HEK293 (cell line): ENCODE measurements at regions not wholly inside any gene's neighbourhood (a gene's known extent, or its start where the extent isn't known, plus 50 kb on each side); places are given as distances from the start of the nearest gene placed in this dataset.

Source experiments
- CTCF ChIP-seq: fragments of 450-650 bp; formaldehyde crosslinking; IDR thresholded peaks from 2 replicates; pipeline ENCODE4 v1.5.1; 2016; ENCODE audit warnings: missing biosample characterization, missing genetic modification characterization
- KLF16 ChIP-seq: fragments of 450-650 bp; formaldehyde crosslinking; IDR thresholded peaks from 2 replicates; pipeline ENCODE4 v1.5.1; 2017; ENCODE audit warnings: missing biosample characterization, missing genetic modification characterization
- KLF7 ChIP-seq: fragments of 450-650 bp; formaldehyde crosslinking; IDR thresholded peaks from 2 replicates; pipeline ENCODE4 v1.5.1; 2016; ENCODE audit warnings: missing biosample characterization, missing genetic modification characterization, borderline replicate concordance
- PBX3 ChIP-seq: sonication (generic); formaldehyde crosslinking; IDR thresholded peaks from 2 replicates; pipeline ENCODE4 v1.8.1; 2022; ENCODE audit warnings: mild to moderate bottlenecking, moderate library complexity, missing genetic modification reagents
- PRDM4 ChIP-seq: fragments of 450-650 bp; formaldehyde crosslinking; IDR thresholded peaks from 2 replicates; pipeline ENCODE4 v1.5.1; 2017; ENCODE audit warnings: missing biosample characterization, missing genetic modification characterization
- REPIN1 ChIP-seq: fragments of 450-650 bp; formaldehyde crosslinking; IDR thresholded peaks from 2 replicates; pipeline ENCODE4 v1.5.1; 2017; ENCODE audit warnings: missing biosample characterization, missing genetic modification characterization, low read depth
- SP2 ChIP-seq: fragments of 450-650 bp; formaldehyde crosslinking; IDR thresholded peaks from 2 replicates; pipeline ENCODE4 v1.5.1; 2016; ENCODE audit warnings: missing biosample characterization, missing genetic modification characterization
- ZNF140 ChIP-seq: fragments of 450-650 bp; formaldehyde crosslinking; IDR thresholded peaks from 2 replicates; pipeline ENCODE4 v1.5.1; 2016; ENCODE audit warnings: missing biosample characterization, missing genetic modification characterization
- ZNF19 ChIP-seq: fragments of 450-650 bp; formaldehyde crosslinking; IDR thresholded peaks from 2 replicates; pipeline ENCODE4; 2016; ENCODE audit warnings: missing biosample characterization, missing genetic modification characterization, low read depth
- ZNF292 ChIP-seq: fragments of 450-650 bp; formaldehyde crosslinking; IDR thresholded peaks from 2 replicates; pipeline ENCODE4 v1.5.1; 2016; ENCODE audit warnings: low read depth, missing biosample characterization, missing genetic modification characterization, borderline replicate concordance
- ZNF513 ChIP-seq: fragments of 450-650 bp; IDR thresholded peaks from 2 replicates; pipeline ENCODE4 v1.5.1; 2018; ENCODE audit warnings: missing biosample characterization, missing genetic modification characterization
- ZNF571 ChIP-seq: fragments of 450-650 bp; formaldehyde crosslinking; IDR thresholded peaks from 2 replicates; pipeline ENCODE4 v1.5.0; 2017; ENCODE audit warnings: missing biosample characterization, missing genetic modification characterization
- ZNF776 ChIP-seq: fragments of 450-650 bp; formaldehyde crosslinking; IDR thresholded peaks from 2 replicates; pipeline ENCODE4 v1.5.0; 2017; ENCODE audit warnings: missing biosample characterization, missing genetic modification characterization, borderline replicate concordance

GRCh38 chr5:56729488-56729887 is 85.9 kb upstream of the MAP3K1 start:
- TF ChIP-seq ZNF513 (tag by site-specific recombination) (no peak), REPIN1 (tag by site-specific recombination) (no peak), PBX3 (CRISPR knock-in tag) (no peak), CTCF (tag by site-specific recombination) (no peak), ZNF292 (tag by site-specific recombination) (no peak), KLF16 (no peak), ZNF140 (tag by site-specific recombination) (no peak), SP2 (tag by site-specific recombination) (no peak), ZNF19 (no peak), KLF7 (tag by site-specific recombination) (no peak), PRDM4 (no peak), ZNF776 (tag by site-specific recombination) (no peak), ZNF571 (no peak)
